Thyroid gland (tissue), 4 donors: ENCODE measurements at regions not wholly inside any gene's neighbourhood (a gene's known extent, or its start where the extent isn't known, plus 50 kb on each side); places are given as distances from the start of the nearest gene placed in this dataset.

Source experiments
- CTCF ChIP-seq, 6 experiments: fragments of 200-600 bp in 3 of 6; fragments of 450-650 bp in 3 of 6; sonication (generic) in 3 of 6; IDR thresholded peaks; one replicate each; pipeline ENCODE4 v1.5.1; 2016 to 2019; ENCODE audit warnings: antibody characterized with exemption in 6 of 6, mild to moderate bottlenecking in 2 of 6, inconsistent platforms in 1 of 6, moderate library complexity in 1 of 6
- POLR2A ChIP-seq, 2 donors: fragments of 450-650 bp; IDR thresholded peaks; one replicate each; pipeline ENCODE4 v1.6.1; 2017; ENCODE audit warnings: antibody characterized with exemption in 2 of 2, mild to moderate bottlenecking in 2 of 2, moderate library complexity in 1 of 2

GRCh38 chr3:27568393-27568792 lies 84.2 kb upstream of the SLC4A7 start:
- TF ChIP-seq CTCF (IDR thresholded peaks at IDR 0.05), result no peak
- no peak for TF ChIP-seq POLR2A (IDR thresholded peaks at IDR 0.05)
